ENCODE measurements at regions not wholly inside any gene's neighbourhood (a gene's known extent, or its start where the extent isn't known, plus 50 kb on each side); places are given as distances from the start of the nearest gene placed in this dataset.
A peak's percentile ranks its signal among the peaks of the same experiment; 100 is the strongest.

GRCh38 chr6:138572167-138572875 is 73.0 kb upstream of the NHSL1 start (continued):
- TF ChIP-seq RORA (CRISPR knock-in tag; IDR thresholded peaks at IDR 0.05), result 0 out of 2 replicates have a peak, but pooled peaks have one; percentile 83
- TF ChIP-seq ZBTB20 (CRISPR knock-in tag; IDR thresholded peaks at IDR 0.05; ENCODE audit: borderline replicate concordance, low read depth), result no peak; the same call in 1 of the 2 replicates
- TF ChIP-seq MYC (CRISPR knock-in tag; IDR thresholded peaks at IDR 0.05; ENCODE audit: borderline replicate concordance), result peak; percentile 47; the same call in 1 of the 2 replicates
- peak; percentile 85 for TF ChIP-seq ZNF761 (CRISPR knock-in tag; conservative IDR thresholded peaks at IDR 0.05)
- TF ChIP-seq ZFX (CRISPR knock-in tag; IDR thresholded peaks at IDR 0.05; ENCODE audit: low read depth), result peak; percentile 44
- TF ChIP-seq FOXM1 (CRISPR knock-in tag; IDR thresholded peaks at IDR 0.05), result no peak
- no peak for TF ChIP-seq THAP9 (CRISPR knock-in tag; IDR thresholded peaks at IDR 0.05; ENCODE audit: borderline replicate concordance)
- TF ChIP-seq ZNF281 (CRISPR knock-in tag; IDR thresholded peaks at IDR 0.05; ENCODE audit: borderline replicate concordance), result 0 out of 2 replicates have a peak, but pooled peaks have one; percentile 22
- no peak for TF ChIP-seq IRF1 (CRISPR knock-in tag; IDR thresholded peaks at IDR 0.05; ENCODE audit: low read depth)
- no peak for TF ChIP-seq ZNF224 (CRISPR knock-in tag; IDR thresholded peaks at IDR 0.05)
- peak; percentile 95; the same call in 1 of the 2 replicates for TF ChIP-seq ZNF614 (CRISPR knock-in tag; IDR thresholded peaks at IDR 0.05; ENCODE audit: borderline replicate concordance)
- 0 out of 2 replicates have a peak, but pooled peaks have one; percentile 73 for TF ChIP-seq ZNF775 (CRISPR knock-in tag; IDR thresholded peaks at IDR 0.05; ENCODE audit: borderline replicate concordance)
- no peak for TF ChIP-seq TBX3 (IDR thresholded peaks at IDR 0.05; ENCODE audit: borderline replicate concordance)
- no peak for TF ChIP-seq HNRNPK (IDR thresholded peaks at IDR 0.05; ENCODE audit: low read depth, low read length, poor library complexity, severe bottlenecking)
- TF ChIP-seq ZBTB4 (CRISPR knock-in tag; IDR thresholded peaks at IDR 0.05; ENCODE audit: borderline replicate concordance), result 0 out of 2 replicates have a peak, but pooled peaks have one; percentile 22
- TF ChIP-seq, protein P1, sequence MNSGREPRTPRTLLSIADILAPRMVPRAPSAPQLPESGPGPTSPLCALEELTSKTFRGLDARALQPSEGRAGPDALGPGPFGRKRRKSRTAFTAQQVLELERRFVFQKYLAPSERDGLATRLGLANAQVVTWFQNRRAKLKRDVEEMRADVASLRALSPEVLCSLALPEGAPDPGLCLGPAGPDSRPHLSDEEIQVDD (CRISPR knock-in tag; IDR thresholded peaks at IDR 0.05; ENCODE audit: borderline replicate concordance), result no peak
